ENCODE measurements at regions not wholly inside any gene's neighbourhood (a gene's known extent, or its start where the extent isn't known, plus 50 kb on each side); places are given as distances from the start of the nearest gene placed in this dataset.

DNA sequence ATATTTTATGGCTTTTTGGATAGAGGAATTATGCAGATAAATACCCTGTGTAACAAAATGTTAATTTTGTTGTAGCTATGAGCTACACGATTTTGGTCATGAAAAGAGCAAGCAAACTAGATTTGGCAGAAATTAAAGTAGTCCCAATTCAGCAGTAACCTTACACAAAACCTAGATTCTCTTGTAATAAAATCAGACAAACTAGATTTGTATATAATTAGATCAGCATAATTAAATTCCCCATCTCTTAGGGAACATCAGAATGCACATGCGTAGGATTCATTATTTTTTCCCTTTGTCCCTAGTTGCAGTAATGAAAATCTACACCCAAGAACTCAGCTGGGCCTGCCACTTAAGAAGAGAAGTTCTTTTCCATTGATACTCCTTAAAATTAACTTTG, 1879.2 kb upstream of the CDH9 start:
- Histone ChIP-seq H3K9ac (replicated peaks in 1 of 4; ENCODE audit: extremely low read depth in 1 of 4, low read depth in 3 of 4, low read length in 3 of 4) (no peak overlapping the region), H2BK5ac (ENCODE audit: low read depth, low read length) (no peak overlapping the region), H3K27me3 (replicated peaks in 1 of 4; ENCODE audit: control insufficient read depth in 3 of 4, extremely low read depth in 1 of 4, insufficient read depth in 3 of 4, low read length in 3 of 4) (no peaks in the 10 kb centered on the region), H2AFZ (ENCODE audit: low read length) (no peak overlapping the region), H3K9me3 (ENCODE audit: insufficient read depth in 2 of 2, low read depth in 1 of 2, low read length in 1 of 2) (no peaks in the 10 kb centered on the region), H4K91ac (replicated peaks; ENCODE audit: insufficient read length, low read length) (no peak overlapping the region), H3K23ac (ENCODE audit: insufficient read length) (no peak overlapping the region), H3K23me2 (ENCODE audit: low read depth, low read length) (no peaks in the 10 kb centered on the region), H3K36me3 (ENCODE audit: control insufficient read depth in 2 of 4, insufficient read depth in 4 of 4, low read length in 3 of 4) (no peaks in the 10 kb centered on the region), H3K14ac (ENCODE audit: insufficient read length) (no peak overlapping the region), H3K18ac (ENCODE audit: extremely low read depth, low read length) (no peak overlapping the region), H4K5ac (ENCODE audit: insufficient read length, low read depth, low read length) (no peak overlapping the region), H3K79me2 (ENCODE audit: control insufficient read depth in 1 of 2, insufficient read depth in 2 of 2, low read length in 2 of 2) (no peaks in the 10 kb centered on the region), H3K4me3 (ENCODE audit: extremely low read depth in 1 of 4, insufficient read depth in 2 of 4, low read depth in 3 of 4, low read length in 4 of 4) (no peak overlapping the region), H3K56ac (replicated peaks; ENCODE audit: insufficient read length, low read depth, low read length) (no peak overlapping the region), H2AK5ac (ENCODE audit: low read depth, low read length) (no peak overlapping the region), H3K4me2 (ENCODE audit: insufficient read depth in 1 of 2, low read depth in 2 of 2, low read length in 2 of 2) (no peak overlapping the region), H3K27ac (ENCODE audit: low read depth, low read length) (no peak overlapping the region), H3K4me1 (replicated peaks in 1 of 4; ENCODE audit: control insufficient read depth in 3 of 4, insufficient read depth in 4 of 4, low read length in 3 of 4) (no peaks in the 10 kb centered on the region), H3K4ac (replicated peaks; ENCODE audit: insufficient read length, low read depth, low read length) (no peak overlapping the region), H3K79me1 (ENCODE audit: low read depth, low read length) (no peaks in the 10 kb centered on the region), H2BK120ac (replicated peaks; ENCODE audit: low read depth, low read length) (no peak overlapping the region), H2BK20ac (ENCODE audit: low read length) (no peak overlapping the region), H2BK15ac (ENCODE audit: low read length) (no peak overlapping the region), H4K8ac (ENCODE audit: extremely low read depth, insufficient read depth, low read length) (no peak overlapping the region), H4K20me1 (replicated peaks in 1 of 2; ENCODE audit: control insufficient read depth in 1 of 2, insufficient read depth in 2 of 2, low read length in 2 of 2) (no peaks in the 10 kb centered on the region), H2BK12ac (ENCODE audit: low read depth, low read length) (no peak overlapping the region)
- WGBS, 2 experiments (ENCODE audit: extremely low coverage in 1 of 2, insufficient coverage in 1 of 2, insufficient read length in 1 of 2, insufficient replicate concordance in 2 of 2, low coverage in 1 of 2, low lambda C conversion rate in 2 of 2, missing lambda C conversion rate in 1 of 2) = 95% methylated on average over 2 of the region's 2 CpGs; no CpG with 5 or more reads in 1 of the 2 experiments
- POLR2A ChIA-PET (ENCODE audit: partially characterized antibody) = no interaction called here
- CTCF ChIA-PET (ENCODE audit: partially characterized antibody) = no interaction called here
- no peak for FAIRE-seq
- DNase-seq (ENCODE audit: low read depth in 1 of 2, low spot score in 2 of 2) = no peak
- TF ChIP-seq POLR2A (IDR thresholded peaks at IDR 0.05; ENCODE audit: control extremely low read depth in 1 of 2, low read depth in 2 of 2, low read length in 2 of 2) = no peak
- no peak for TF ChIP-seq JUND (IDR thresholded peaks at IDR 0.05; ENCODE audit: low read length)
- TF ChIP-seq RBBP5 (IDR thresholded peaks at IDR 0.05; ENCODE audit: borderline replicate concordance, low read depth, low read length) = no peak
- TF ChIP-seq RXRA (IDR thresholded peaks at IDR 0.05; ENCODE audit: insufficient read depth, low read depth, low read length) = no peak
- no peak for TF ChIP-seq CREB1 (IDR thresholded peaks at IDR 0.05)
- TF ChIP-seq HDAC6 (IDR thresholded peaks at IDR 0.05; ENCODE audit: low read depth, low read length) = no peak
- no peak for TF ChIP-seq PHF8 (conservative IDR thresholded peaks at IDR 0.05; ENCODE audit: low read depth, low read length)

All from H1 (cell line).